GM12878 (cell line): ENCODE measurements at regions not wholly inside any gene's neighbourhood (a gene's known extent, or its start where the extent isn't known, plus 50 kb on each side); places are given as distances from the start of the nearest gene placed in this dataset.

Experiments
- ATAC-seq: fragments of 200-7000 bp; cut with Tn5 transposase; 3 replicates; pipeline ENCODE4 v1.9.1; 2020; ENCODE audit warnings: mild to moderate bottlenecking, moderate library complexity
- BruUV-seq: library from RNA; stranded (reverse); fragments of 400-500 nt; replicated peaks from 2 replicates; lab custom pipeline; 2021; lab: Mats Ljungman, UMichigan
- CTCF ChIA-PET: fragments of 300-600 bp; sonication (Branson Sonifier 250); formaldehyde crosslinking; extraction: SDS; loops from one replicate; lab custom pipeline; 2021; ENCODE audit warnings: inconsistent platforms; lab: Yijun Ruan, JAX
- POLR2A ChIA-PET: fragments of 350-600 bp; formaldehyde crosslinking; extraction: SDS; loops from one replicate; lab custom pipeline; 2021; ENCODE audit warnings: inconsistent platforms; lab: Charles Lee
- RAD21 ChIA-PET: fragments of 300-600 bp; sonication (Branson Sonifier 250); formaldehyde crosslinking; loops from one replicate; lab custom pipeline; 2023; ENCODE audit warnings: antibody characterized with exemption; ENCODE audit not compliant: unreplicated experiment; lab: Charles Lee
- SMC1A ChIA-PET: fragments of 300-600 bp; sonication (Branson Sonifier 250); formaldehyde crosslinking; loops from one replicate; lab custom pipeline; 2023; ENCODE audit not compliant: unreplicated experiment, uncharacterized antibody; lab: Charles Lee
- DNase-seq: peaks from one replicate; pipeline ENCODE4 v3.0.0-alpha.2; 2011; ENCODE audit warnings: low read depth, low spot score
- FAIRE-seq: peaks from 3 replicates; lab custom pipeline; 2011; peaks lifted over from hg19 to GRCh38; lab: Jason Lieb, UNC
- H2AFZ ChIP-seq: 2 replicates; pipeline ENCODE4 v1.6.0; 2011; ENCODE audit warnings: low read depth, low read length, control low read depth; ENCODE audit not compliant: control insufficient read depth
- H3K27ac ChIP-seq: 2 replicates; pipeline ENCODE4 v1.5.1; 2011; ENCODE audit warnings: control low read depth; ENCODE audit not compliant: control insufficient read depth, insufficient read depth
- H3K27me3 ChIP-seq, 2 experiments: replicated peaks in 1 of 2; 2 replicates each; pipeline versions ENCODE4 v1.6.0 to v1.6.1; 2011; ENCODE audit warnings: low read length in 1 of 2; ENCODE audit not compliant: control insufficient read depth in 2 of 2, insufficient read depth in 2 of 2
- H3K36me3 ChIP-seq, 2 experiments: 2 replicates each; pipeline ENCODE4 v1.5.1; 2011; ENCODE audit warnings: low read length in 1 of 2; ENCODE audit not compliant: control insufficient read depth in 2 of 2, insufficient read depth in 2 of 2
- H3K4me1 ChIP-seq: 2 replicates; pipeline ENCODE4 v1.6.1; 2011; ENCODE audit warnings: mild to moderate bottlenecking, low read length, moderate library complexity, mixed read lengths; ENCODE audit not compliant: control insufficient read depth, insufficient read depth
- H3K4me2 ChIP-seq: 2 replicates; pipeline ENCODE4 v1.6.0; 2011; ENCODE audit warnings: control low read depth; ENCODE audit not compliant: control insufficient read depth, insufficient read depth
- H3K4me3 ChIP-seq: fragments of 200-600 bp; sonication (generic); 2 replicates; pipeline ENCODE4 v1.5.1; 2016
- H3K79me2 ChIP-seq: 2 replicates; pipeline ENCODE4 v1.6.0; 2011; ENCODE audit warnings: low read length; ENCODE audit not compliant: control insufficient read depth, insufficient read depth
- H3K9ac ChIP-seq: 2 replicates; pipeline ENCODE4 v1.8.0; 2011; ENCODE audit warnings: low read length, control low read depth, mixed read lengths; ENCODE audit not compliant: control insufficient read depth, insufficient read depth
- H3K9me3 ChIP-seq: replicated peaks from 3 replicates; pipeline ENCODE4 v1.5.1; 2011; ENCODE audit warnings: mild to moderate bottlenecking, low read length; ENCODE audit not compliant: control insufficient read depth, insufficient read depth
- H4K20me1 ChIP-seq: 2 replicates; pipeline ENCODE4 v1.6.0; 2011; ENCODE audit not compliant: control insufficient read depth, insufficient read depth
- E2F8 ChIP-seq: fragments of 450-650 bp; IDR thresholded peaks from 2 replicates; pipeline ENCODE4 v1.6.1; 2018; ENCODE audit warnings: mild to moderate bottlenecking, low read depth, moderate library complexity; ENCODE audit not compliant: partially characterized antibody
- KDM1A ChIP-seq: fragments of 200-600 bp; sonication (generic); IDR thresholded peaks from 2 replicates; pipeline ENCODE4 v1.6.1; 2016; ENCODE audit warnings: borderline replicate concordance
- REST ChIP-seq: IDR thresholded peaks from 2 replicates; pipeline ENCODE4 v1.6.1; 2012; ENCODE audit warnings: mild to moderate bottlenecking, low read depth, low read length
- TCF7 ChIP-seq: IDR thresholded peaks from 2 replicates; pipeline ENCODE4 v1.6.1; 2014; ENCODE audit warnings: antibody characterized with exemption, borderline replicate concordance
- ZBED1 ChIP-seq: IDR thresholded peaks from 2 replicates; pipeline ENCODE4 v1.6.1; 2016; ENCODE audit warnings: borderline replicate concordance
- WGBS: methylation state at CpG from one replicate; pipeline ENCODE4 v1.1.6; 2016; ENCODE audit warnings: low lambda C conversion rate; ENCODE audit not compliant: insufficient replicate concordance, insufficient coverage; ENCODE audit errors: missing lambda C conversion rate; 5-methylcytosine and 5-hydroxymethylcytosine counted together
- in situ Hi-C: fragments of 300-500 bp; cut with MboI; formaldehyde crosslinking; loops from 9 replicates; pipeline ENCODE4 v1.14.3; 2018; ENCODE audit warnings: mixed read lengths
- intact Hi-C: fragments of 100-400 bp; cut with micrococcal nuclease; formaldehyde crosslinking; loops from one replicate; pipeline ENCODE4 v1.14.2; 2022; ENCODE audit not compliant: unreplicated experiment
- TF ChIP-seq, protein P1 (sequence below): fragments of 450-650 bp; IDR thresholded peaks from 2 replicates; pipeline ENCODE4 v1.6.1; 2017; ENCODE audit warnings: mild to moderate bottlenecking, low read depth, inconsistent platforms; ENCODE audit not compliant: poor library complexity, severe bottlenecking

GRCh38 chr10:113350311-113351040 lies 202.4 kb upstream of the HABP2 start (continued):
- no peak for TF ChIP-seq REST
- TF ChIP-seq ZBED1: no peak
- TF ChIP-seq E2F8: no peak
- no peak for TF ChIP-seq KDM1A

DNA sequence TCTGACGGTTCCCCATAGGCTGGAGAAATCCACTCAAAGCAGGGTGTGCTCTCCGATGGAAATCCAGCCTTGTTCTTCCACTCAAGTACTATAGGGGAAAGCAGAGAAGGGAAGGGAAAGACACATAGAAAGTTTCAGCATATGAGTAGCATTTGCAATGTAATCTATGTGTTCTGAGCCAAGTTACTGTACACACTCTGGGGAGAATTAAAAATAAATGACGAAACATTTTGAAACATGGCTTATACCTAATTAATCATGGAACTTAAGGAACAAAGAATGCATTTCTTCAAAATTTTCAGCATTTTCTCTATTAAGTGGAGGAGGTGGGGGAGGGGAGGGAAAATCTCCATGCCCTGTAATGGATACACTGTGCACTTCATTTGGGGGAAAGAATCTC lies 198.1 kb upstream of the HABP2 start:
- POLR2A ChIA-PET: no interaction called here
- no peaks in the 10 kb centered on the region for H3K36me3 ChIP-seq
- TF ChIP-seq, protein P1, sequence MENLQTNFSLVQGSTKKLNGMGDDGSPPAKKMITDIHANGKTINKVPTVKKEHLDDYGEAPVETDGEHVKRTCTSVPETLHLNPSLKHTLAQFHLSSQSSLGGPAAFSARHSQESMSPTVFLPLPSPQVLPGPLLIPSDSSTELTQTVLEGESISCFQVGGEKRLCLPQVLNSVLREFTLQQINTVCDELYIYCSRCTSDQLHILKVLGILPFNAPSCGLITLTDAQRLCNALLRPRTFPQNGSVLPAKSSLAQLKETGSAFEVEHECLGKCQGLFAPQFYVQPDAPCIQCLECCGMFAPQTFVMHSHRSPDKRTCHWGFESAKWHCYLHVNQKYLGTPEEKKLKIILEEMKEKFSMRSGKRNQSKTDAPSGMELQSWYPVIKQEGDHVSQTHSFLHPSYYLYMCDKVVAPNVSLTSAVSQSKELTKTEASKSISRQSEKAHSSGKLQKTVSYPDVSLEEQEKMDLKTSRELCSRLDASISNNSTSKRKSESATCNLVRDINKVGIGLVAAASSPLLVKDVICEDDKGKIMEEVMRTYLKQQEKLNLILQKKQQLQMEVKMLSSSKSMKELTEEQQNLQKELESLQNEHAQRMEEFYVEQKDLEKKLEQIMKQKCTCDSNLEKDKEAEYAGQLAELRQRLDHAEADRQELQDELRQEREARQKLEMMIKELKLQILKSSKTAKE: no peak
- TF ChIP-seq TCF7: no peak
- TF ChIP-seq, all 136 proteins: peak for 0
- no TSS peak for BruUV-seq
- H3K79me2 ChIP-seq: no peaks in the 10 kb centered on the region
- 27% methylated on average over 3 of the region's 3 CpGs for WGBS
- no peaks in the 10 kb centered on the region for H3K9me3 ChIP-seq
- in situ Hi-C loops: no loop called here
- H3K27ac ChIP-seq: no peak overlapping the region
- ChIA-PET RAD21 (no interaction called here), CTCF (no interaction called here), SMC1A (no interaction called here)
- H3K4me1 ChIP-seq: no peaks in the 10 kb centered on the region
- no peak overlapping the region for H3K4me3 ChIP-seq
- intact Hi-C loops: no loop called here
- no peak overlapping the region for H3K9ac ChIP-seq
- no peak for DNase-seq
- no peak for FAIRE-seq
- H3K27me3 ChIP-seq: 0 out of 4 replicates have a peak, but pooled peaks cover 0 to 2% of the 10 kb centered on the region in 2 experiments
- no peak for ATAC-seq
- no peaks in the 10 kb centered on the region for H4K20me1 ChIP-seq
- H2AFZ ChIP-seq: no peak overlapping the region
- no peak overlapping the region for H3K4me2 ChIP-seq
